ENCODE measurements at regions not wholly inside any gene's neighbourhood (a gene's known extent, or its start where the extent isn't known, plus 50 kb on each side); places are given as distances from the start of the nearest gene placed in this dataset.

GRCh38 chr2:129741165-129741564 is 238.3 kb upstream of the RAB6C start:
- Histone ChIP-seq H3K27me3 (replicated peaks) (no peaks in the 10 kb centered on the region), H3K27ac (no peak overlapping the region), H3K4me3 (ENCODE audit: low read depth, low read length) (no peak overlapping the region), H3K36me3 (replicated peaks) (no peaks in the 10 kb centered on the region)
- no peak for TF ChIP-seq CTCF (IDR thresholded peaks at IDR 0.05; ENCODE audit: low read depth, low read length, missing control alignments)
- in situ Hi-C loops (cut with HindIII; ENCODE audit: low pct_ligation_motif_present, low sequenced_read_pairs) = no loop called here
- no peak for DNase-seq

GRCh38 chr2:129741623-129742022 is 237.8 kb upstream of the RAB6C start:
- H3K36me3 ChIP-seq (replicated peaks) = no peaks in the 10 kb centered on the region
- in situ Hi-C loops (cut with HindIII; ENCODE audit: low pct_ligation_motif_present, low sequenced_read_pairs) = no loop called here
- no peak for DNase-seq
- no peak overlapping the region for H3K27ac ChIP-seq
- TF ChIP-seq CTCF (IDR thresholded peaks at IDR 0.05; ENCODE audit: low read depth, low read length, missing control alignments) = no peak
- no peak overlapping the region for H3K4me3 ChIP-seq (ENCODE audit: low read depth, low read length)
- no peaks in the 10 kb centered on the region for H3K27me3 ChIP-seq (replicated peaks)

- Histone ChIP-seq H3K36me3 (replicated peaks) (no peaks in the 10 kb centered on the region), H3K4me3 (ENCODE audit: low read depth, low read length) (no peak overlapping the region), H3K27me3 (replicated peaks) (no peaks in the 10 kb centered on the region), H3K27ac (no peak overlapping the region)
- no peak for DNase-seq
- no peak for TF ChIP-seq CTCF (IDR thresholded peaks at IDR 0.05; ENCODE audit: low read depth, low read length, missing control alignments)
- in situ Hi-C loops (cut with HindIII; ENCODE audit: low pct_ligation_motif_present, low sequenced_read_pairs) = no loop called here
These were observed 236.9 kb upstream of the RAB6C start for GRCh38 chr2:129742415-129743180.

- no peak for TF ChIP-seq CTCF (IDR thresholded peaks at IDR 0.05; ENCODE audit: low read depth, low read length, missing control alignments)
- no peak for DNase-seq
- Histone ChIP-seq H3K36me3 (replicated peaks) (no peaks in the 10 kb centered on the region), H3K27ac (no peak overlapping the region), H3K4me3 (ENCODE audit: low read depth, low read length) (no peak overlapping the region), H3K27me3 (replicated peaks) (no peaks in the 10 kb centered on the region)
- in situ Hi-C loops (cut with HindIII; ENCODE audit: low pct_ligation_motif_present, low sequenced_read_pairs) = no loop called here
These were observed 235.3 kb upstream of the RAB6C start for GRCh38 chr2:129744141-129744540.

- Histone ChIP-seq H3K36me3 (replicated peaks) (no peaks in the 10 kb centered on the region), H3K27me3 (replicated peaks) (no peaks in the 10 kb centered on the region), H3K27ac (no peak overlapping the region), H3K4me3 (ENCODE audit: low read depth, low read length) (no peak overlapping the region)
- in situ Hi-C loops (cut with HindIII; ENCODE audit: low pct_ligation_motif_present, low sequenced_read_pairs) = no loop called here
- no peak for TF ChIP-seq CTCF (IDR thresholded peaks at IDR 0.05; ENCODE audit: low read depth, low read length, missing control alignments)
- DNase-seq = no peak
These were observed 234.8 kb upstream of the RAB6C start for GRCh38 chr2:129744649-129745048.

Measured in brain microvascular endothelial cell (primary cell).